Upper lobe of left lung (tissue), 6 donors: ENCODE measurements at regions not wholly inside any gene's neighbourhood (a gene's known extent, or its start where the extent isn't known, plus 50 kb on each side); places are given as distances from the start of the nearest gene placed in this dataset.

Experiments
- ATAC-seq, 2 donors: fragments of 200-7000 bp; cut with Tn5 transposase; one replicate each; pipeline ENCODE4 v1.9.1; 2022; ENCODE audit warnings: mild to moderate bottlenecking in 2 of 2, moderate library complexity in 2 of 2; ENCODE audit not compliant: low FRiP score in 2 of 2
- DNase-seq, 2 donors: peaks; one replicate each; pipeline ENCODE4 v3.0.0-alpha.2; 2019 to 2020
- H3K27ac ChIP-seq, 4 donors: fragments of 200-600 bp; sonication (generic); one replicate each; pipeline ENCODE4 v1.5.1; 2016 to 2019
- H3K27me3 ChIP-seq, 4 donors: fragments of 200-600 bp; sonication (generic); one replicate each; pipeline ENCODE4 v1.5.1; 2017 to 2019
- H3K36me3 ChIP-seq, 4 donors: fragments of 200-600 bp; sonication (generic); one replicate each; pipeline ENCODE4 v1.5.1; 2016 to 2019
- H3K4me1 ChIP-seq, 4 donors: fragments of 200-600 bp; sonication (generic); one replicate each; pipeline ENCODE4 v1.5.1; 2018 to 2019
- H3K4me3 ChIP-seq, 4 donors: fragments of 200-600 bp; sonication (generic); one replicate each; pipeline ENCODE4 v1.5.1; 2017 to 2019; ENCODE audit warnings: mild to moderate bottlenecking in 2 of 4, moderate library complexity in 1 of 4
- H3K9me3 ChIP-seq, 4 donors: fragments of 200-600 bp; sonication (generic); one replicate each; pipeline ENCODE4 v1.5.1; 2018 to 2019
- CTCF ChIP-seq, 6 experiments: fragments of 450-650 bp in 4 of 6; fragments of 200-600 bp in 2 of 6; sonication (generic) in 2 of 6; IDR thresholded peaks; one replicate each; pipeline ENCODE4 v1.5.1; 2016 to 2019; ENCODE audit warnings: antibody characterized with exemption in 6 of 6
- EP300 ChIP-seq, 4 donors: sonication (generic); formaldehyde crosslinking; IDR thresholded peaks; one replicate each; pipeline ENCODE4 v1.5.1; 2017; ENCODE audit warnings: antibody characterized with exemption in 4 of 4, control low read depth in 2 of 4
- POLR2A ChIP-seq, 4 donors: fragments of 450-650 bp; IDR thresholded peaks; one replicate each; pipeline ENCODE4 v1.5.1; 2016 to 2017; ENCODE audit warnings: antibody characterized with exemption in 4 of 4, mild to moderate bottlenecking in 2 of 4
- POLR2AphosphoS5 ChIP-seq, 2 donors: sonication (generic); formaldehyde crosslinking; IDR thresholded peaks; one replicate each; pipeline ENCODE4 v1.5.1; 2017; ENCODE audit warnings: antibody characterized with exemption in 2 of 2
- WGBS, 2 donors: methylation state at CpG; one replicate each; pipeline ENCODE4 v1.1.5; 2017 to 2018; 5-methylcytosine and 5-hydroxymethylcytosine counted together
- donor health status: DM: no; HTN: no; CAD: no; lungs with moderate emphysema.
- donor health status: DM: no; HTN: yes; CAD: no; lungs with severe emphysema.

GRCh38 chr22:47564651-47565434 is 802.4 kb downstream of the TBC1D22A start:
- WGBS, 2 donors = 58 to 59% methylated on average over 16 to 17 of the region's 17 CpGs
- no peaks in the 10 kb centered on the region for H3K9me3 ChIP-seq
- H3K27ac ChIP-seq = no peak overlapping the region
- H3K4me3 ChIP-seq = no peak overlapping the region
- TF ChIP-seq POLR2AphosphoS5 (IDR thresholded peaks at IDR 0.05) (no peak), POLR2A (IDR thresholded peaks at IDR 0.05) (no peak), CTCF (IDR thresholded peaks at IDR 0.05) (no peak), EP300 (IDR thresholded peaks at IDR 0.05) (no peak)
- DNase-seq (no peak), ATAC-seq (peak in 1 of 2 donors; percentile 46)
- no peaks in the 10 kb centered on the region for H3K36me3 ChIP-seq
- H3K4me1 ChIP-seq = no peaks in the 10 kb centered on the region
- H3K27me3 ChIP-seq = no peaks in the 10 kb centered on the region

GRCh38 chr22:47564158-47564450 is 801.7 kb downstream of the TBC1D22A start:
- Histone ChIP-seq H3K27ac (no peak overlapping the region), H3K27me3 (no peaks in the 10 kb centered on the region), H3K9me3 (no peaks in the 10 kb centered on the region), H3K36me3 (no peaks in the 10 kb centered on the region), H3K4me3 (no peak overlapping the region), H3K4me1 (no peaks in the 10 kb centered on the region)
- WGBS, 2 donors = 63 to 79% methylated on average over 11 to 12 of the region's 12 CpGs
- ATAC-seq = no peak
- DNase-seq = no peak
- TF ChIP-seq EP300 (IDR thresholded peaks at IDR 0.05) (no peak), CTCF (IDR thresholded peaks at IDR 0.05) (no peak), POLR2A (IDR thresholded peaks at IDR 0.05) (no peak), POLR2AphosphoS5 (IDR thresholded peaks at IDR 0.05) (no peak)

GRCh38 chr22:47563406-47564157 is 801.1 kb downstream of the TBC1D22A start:
- no peaks in the 10 kb centered on the region for H3K9me3 ChIP-seq
- ATAC-seq (no peak), DNase-seq (no peak)
- no peak overlapping the region for H3K27ac ChIP-seq
- TF ChIP-seq CTCF (IDR thresholded peaks at IDR 0.05) = no peak
- no peak overlapping the region for H3K4me3 ChIP-seq
- H3K27me3 ChIP-seq = no peaks in the 10 kb centered on the region
- no peaks in the 10 kb centered on the region for H3K4me1 ChIP-seq
- H3K36me3 ChIP-seq = no peaks in the 10 kb centered on the region
- 83 to 84% methylated on average over 20 to 21 of the region's 21 CpGs for WGBS, 2 donors

- no peak overlapping the region for H3K4me3 ChIP-seq
- no peak for TF ChIP-seq POLR2A (IDR thresholded peaks at IDR 0.05)
- TF ChIP-seq POLR2AphosphoS5 (IDR thresholded peaks at IDR 0.05) = no peak
- TF ChIP-seq CTCF (IDR thresholded peaks at IDR 0.05) = no peak
- TF ChIP-seq EP300 (IDR thresholded peaks at IDR 0.05) = no peak
- H3K4me1 ChIP-seq = no peaks in the 10 kb centered on the region
- no peaks in the 10 kb centered on the region for H3K27me3 ChIP-seq
- no peaks in the 10 kb centered on the region for H3K36me3 ChIP-seq
- no peak for ATAC-seq
- DNase-seq = no peak
- H3K9me3 ChIP-seq = no peaks in the 10 kb centered on the region
- 51 to 53% methylated on average over 5 of the region's 5 CpGs for WGBS, 2 donors
- no peak overlapping the region for H3K27ac ChIP-seq
Measured at GRCh38 chr22:47561766-47562165, 799.3 kb downstream of the TBC1D22A start.
